ENCODE measurements at regions not wholly inside any gene's neighbourhood (a gene's known extent, or its start where the extent isn't known, plus 50 kb on each side); places are given as distances from the start of the nearest gene placed in this dataset.
A peak's percentile ranks its signal among the peaks of the same experiment; 100 is the strongest.

- WGBS, 2 donors, result 70 to 85% methylated on average over 4 of the region's 4 CpGs
- TF ChIP-seq POLR2A (IDR thresholded peaks at IDR 0.05) (no peak), CTCF (IDR thresholded peaks at IDR 0.05) (no peak)
- DNase-seq (ENCODE audit: low spot score in 2 of 2), result no peak
- intact Hi-C loops (cut with DNase I; ENCODE audit: low total_unique reads), result no loop called here
- H3K4me3 ChIP-seq (ENCODE audit: low read depth, poor library complexity, severe bottlenecking), result no peak overlapping the region
Observed at GRCh38 chr16:79972053-79972704, 371.6 kb upstream of the MAF start.

DNA sequence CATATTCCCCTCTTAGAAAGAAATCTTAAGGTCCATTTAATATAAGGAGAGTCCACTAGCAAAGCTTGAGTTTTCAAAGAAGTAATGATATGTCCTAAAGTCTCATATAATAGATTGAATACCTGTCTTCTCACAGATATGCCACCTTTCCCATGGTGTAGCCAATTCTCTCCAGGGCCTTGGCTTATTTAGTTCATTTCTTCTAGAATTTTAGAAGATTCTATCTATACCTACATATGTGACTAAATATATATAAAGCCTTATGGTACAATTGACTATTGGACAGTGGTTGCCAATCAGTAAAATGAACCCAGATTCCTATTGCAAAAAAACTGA, 370.7 kb upstream of the MAF start:
- TF ChIP-seq POLR2A (IDR thresholded peaks at IDR 0.05) (no peak), CTCF (IDR thresholded peaks at IDR 0.05) (no peak)
- H3K4me3 ChIP-seq (ENCODE audit: low read depth, poor library complexity, severe bottlenecking), result no peak overlapping the region
- DNase-seq (ENCODE audit: low spot score in 2 of 2), result no peak
- intact Hi-C loops (cut with DNase I; ENCODE audit: low total_unique reads), result no loop called here

DNA sequence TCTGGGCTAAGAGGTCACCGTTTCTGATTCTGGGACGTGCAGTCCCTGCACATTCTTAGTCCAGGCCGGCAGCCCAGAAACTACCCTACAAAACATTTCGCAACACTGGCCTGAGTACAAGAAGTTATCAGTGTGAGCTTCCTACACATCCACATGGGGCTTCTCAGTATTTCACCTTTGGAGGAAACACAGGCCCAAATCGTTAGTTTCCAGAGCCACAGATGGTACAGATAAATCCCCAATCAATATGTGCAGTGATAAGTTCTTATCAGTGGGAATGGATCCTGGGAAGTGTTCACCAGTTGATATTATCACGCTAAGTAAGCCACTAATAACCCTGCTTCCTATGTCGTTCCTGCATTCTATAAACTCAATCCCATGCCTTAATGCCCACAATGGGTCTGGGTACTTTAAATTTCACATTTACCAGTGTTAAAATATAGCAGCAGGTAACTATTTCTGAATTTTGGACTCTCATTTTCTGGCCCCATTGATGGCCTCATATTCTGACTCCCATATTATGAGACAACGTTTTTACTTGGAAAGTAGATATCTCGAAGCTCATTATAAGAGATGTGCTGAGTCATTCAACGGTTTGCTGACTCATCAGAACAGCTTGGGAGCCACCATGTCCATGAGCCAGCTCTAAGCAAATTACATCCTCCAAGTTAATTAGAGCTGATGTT, 370.2 kb upstream of the MAF start:
- intact Hi-C loops (cut with DNase I; ENCODE audit: low total_unique reads), result no loop called here
- peak in 1 of 2 donors; percentile 60 for DNase-seq (ENCODE audit: low spot score in 2 of 2)
- no peak overlapping the region for H3K4me3 ChIP-seq (ENCODE audit: low read depth, poor library complexity, severe bottlenecking)
- WGBS, 2 donors, result 71 to 72% methylated on average over 10 of the region's 10 CpGs
- no peak for TF ChIP-seq POLR2A (IDR thresholded peaks at IDR 0.05)
- no peak for TF ChIP-seq CTCF (IDR thresholded peaks at IDR 0.05)

DNA sequence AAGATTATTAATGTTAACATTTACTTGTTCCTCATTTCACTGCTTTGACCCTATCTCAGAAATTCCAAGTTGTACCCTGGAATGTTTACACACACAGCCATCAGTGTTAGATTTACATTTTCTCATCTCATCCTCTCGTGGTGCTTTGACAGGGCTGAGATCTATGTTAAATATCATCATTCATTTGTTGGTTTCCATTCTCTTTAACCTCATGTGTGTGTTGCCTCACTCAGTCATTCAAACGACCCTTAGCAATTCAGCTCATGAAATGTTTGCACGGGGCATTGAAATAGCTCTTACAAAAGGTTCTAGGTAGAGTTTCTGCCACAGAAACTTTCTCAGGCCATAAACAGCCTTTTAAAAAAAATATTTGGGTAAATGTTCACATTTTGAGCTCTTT, 369.6 kb upstream of the MAF start:
- DNase-seq (ENCODE audit: low spot score in 2 of 2), result no peak
- no peak for TF ChIP-seq CTCF (IDR thresholded peaks at IDR 0.05)
- no peak for TF ChIP-seq POLR2A (IDR thresholded peaks at IDR 0.05)
- 82 to 84% methylated on average over 3 of the region's 3 CpGs for WGBS, 2 donors
- H3K4me3 ChIP-seq (ENCODE audit: low read depth, poor library complexity, severe bottlenecking), result no peak overlapping the region
- intact Hi-C loops (cut with DNase I; ENCODE audit: low total_unique reads), result no loop called here

DNA sequence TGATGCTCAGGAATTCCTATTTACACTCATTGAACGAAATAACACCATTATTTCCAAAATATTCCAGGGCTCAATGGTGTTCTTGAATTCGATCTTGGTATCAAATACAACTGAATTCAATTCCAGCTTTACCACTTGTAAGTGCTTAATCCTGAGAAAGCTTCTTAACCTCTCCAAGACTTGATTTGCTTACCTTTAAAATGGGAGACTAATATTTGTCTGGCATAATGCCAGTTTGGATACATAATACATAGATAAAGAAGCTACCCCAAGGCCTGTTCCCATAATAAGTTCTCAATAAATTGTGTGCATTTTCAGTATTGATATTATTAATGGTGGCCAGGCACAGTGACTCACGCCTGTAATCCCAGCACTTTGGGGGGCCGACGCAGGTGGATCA, 368.9 kb upstream of the MAF start:
- DNase-seq (ENCODE audit: low spot score in 2 of 2), result no peak
- TF ChIP-seq POLR2A (IDR thresholded peaks at IDR 0.05) (no peak), CTCF (IDR thresholded peaks at IDR 0.05) (no peak)
- intact Hi-C loops (cut with DNase I; ENCODE audit: low total_unique reads), result no loop called here
- WGBS, 2 donors, result 91 to 92% methylated on average over 5 of the region's 5 CpGs
- H3K4me3 ChIP-seq (ENCODE audit: low read depth, poor library complexity, severe bottlenecking), result no peak overlapping the region

GRCh38 chr16:79966226-79966625, 365.7 kb upstream of the MAF start:
- WGBS, 2 donors, result 73 to 81% methylated on average over 2 of the region's 2 CpGs
- intact Hi-C loops (cut with DNase I; ENCODE audit: low total_unique reads), result no loop called here
- no peak overlapping the region for H3K4me3 ChIP-seq (ENCODE audit: low read depth, poor library complexity, severe bottlenecking)
- DNase-seq (ENCODE audit: low spot score in 2 of 2), result no peak
- no peak for TF ChIP-seq CTCF (IDR thresholded peaks at IDR 0.05)
- TF ChIP-seq POLR2A (IDR thresholded peaks at IDR 0.05), result no peak

Measured in lower leg skin (tissue), 4 donors.